NCI-H128 (cell line): ENCODE measurements at regions not wholly inside any gene's neighbourhood (a gene's known extent, or its start where the extent isn't known, plus 50 kb on each side); places are given as distances from the start of the nearest gene placed in this dataset.

Experiments used
- DNase-seq: peaks from one replicate; lab custom pipeline; 2025; ENCODE audit not compliant: unreplicated experiment; lab: John Stamatoyannopoulos, UW

DNA sequence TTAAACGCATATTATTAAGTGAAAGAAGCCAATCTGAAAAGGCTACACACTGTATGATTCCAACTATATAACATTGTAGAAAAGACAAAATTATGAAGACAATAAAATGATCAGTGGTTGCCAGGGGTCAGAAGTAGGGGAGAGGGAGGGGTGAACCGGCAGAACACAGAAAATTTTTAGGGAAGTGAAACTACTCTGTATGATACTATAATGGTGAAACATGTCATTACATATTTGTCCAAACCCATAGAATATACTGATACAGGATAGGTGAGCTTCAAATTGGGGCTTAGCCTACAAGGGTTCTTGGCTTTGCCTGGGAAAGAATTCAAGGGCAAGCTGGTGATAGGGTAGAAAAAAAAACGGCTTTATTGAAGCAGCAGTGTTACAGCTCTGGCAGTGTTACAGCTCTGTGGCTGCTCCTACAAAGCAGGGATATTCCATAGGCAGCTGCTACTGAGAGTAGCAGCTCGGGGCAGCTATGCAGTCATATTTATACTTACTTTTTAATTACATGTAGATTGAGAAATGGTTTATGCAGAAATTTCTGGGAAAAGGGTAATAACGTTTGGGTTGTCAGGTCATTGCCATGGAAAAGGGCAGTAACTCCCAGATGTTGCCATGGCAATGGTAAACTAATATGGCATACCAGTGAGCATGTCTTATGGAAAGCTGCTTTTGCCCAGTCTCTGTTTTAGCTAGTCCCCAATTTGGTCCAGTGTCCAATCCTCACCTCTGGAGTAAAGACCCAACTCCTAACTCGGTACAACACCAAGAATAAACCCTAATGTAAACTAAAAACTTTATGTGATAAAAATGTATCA lies 125.1 kb upstream of the SLC25A36 start:
- DNase-seq, result no peak

DNA sequence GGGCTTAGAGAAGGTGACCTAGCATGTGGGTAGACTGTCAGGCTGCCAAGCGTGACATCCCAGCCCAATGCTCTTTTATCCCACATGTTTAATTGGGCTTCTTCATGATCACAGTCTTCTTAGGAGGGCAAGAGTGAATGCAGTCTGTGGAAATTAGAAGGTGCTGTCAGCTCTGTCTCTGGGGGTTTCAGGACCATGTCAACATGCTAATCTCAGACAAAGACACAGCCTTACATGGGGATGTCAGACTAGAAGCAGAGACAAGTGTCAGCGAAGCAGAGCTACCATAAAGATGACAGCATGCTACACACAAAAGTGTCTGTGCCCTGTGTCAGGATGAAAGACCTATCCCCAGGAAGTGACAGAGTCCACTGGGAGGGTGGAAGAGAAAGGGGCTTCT lies 120.1 kb upstream of the SLC25A36 start:
- DNase-seq, result no peak

DNA sequence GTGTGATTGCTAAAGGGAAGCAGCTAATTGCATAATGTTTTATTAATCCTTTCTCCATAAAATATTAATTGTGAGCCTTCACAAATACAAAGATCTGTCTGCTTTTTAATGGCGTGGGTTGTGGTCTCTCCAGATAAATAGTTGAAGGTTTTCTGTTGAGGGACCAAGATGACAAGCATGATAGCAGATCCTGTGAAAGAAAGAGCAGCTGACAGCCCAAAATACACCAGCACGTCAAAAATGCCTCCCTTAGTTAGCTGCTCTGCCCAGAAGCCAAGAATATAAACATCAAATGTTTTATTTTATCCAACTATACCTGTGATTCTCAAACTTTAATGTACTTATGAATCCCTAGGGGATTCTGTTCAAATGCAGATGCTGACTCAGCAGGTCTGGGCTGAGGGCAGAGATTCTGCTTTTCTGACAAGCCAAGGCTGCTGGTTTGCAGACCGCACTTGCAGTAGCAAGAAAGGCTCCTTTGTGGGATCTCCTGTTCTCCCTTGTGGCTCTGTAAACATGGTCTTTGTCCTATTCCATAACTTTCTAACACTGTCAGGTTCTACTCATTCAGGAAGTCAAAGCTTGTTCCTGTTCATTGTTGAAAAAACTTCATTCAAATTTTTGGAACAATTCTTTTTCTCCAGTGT lies 119.1 kb upstream of the SLC25A36 start:
- no peak for DNase-seq

- no peak for DNase-seq
Measured at GRCh38 chr3:140823106-140823505, 118.5 kb upstream of the SLC25A36 start.

GRCh38 chr3:140827894-140828293 lies 113.7 kb upstream of the SLC25A36 start:
- no peak for DNase-seq

DNA sequence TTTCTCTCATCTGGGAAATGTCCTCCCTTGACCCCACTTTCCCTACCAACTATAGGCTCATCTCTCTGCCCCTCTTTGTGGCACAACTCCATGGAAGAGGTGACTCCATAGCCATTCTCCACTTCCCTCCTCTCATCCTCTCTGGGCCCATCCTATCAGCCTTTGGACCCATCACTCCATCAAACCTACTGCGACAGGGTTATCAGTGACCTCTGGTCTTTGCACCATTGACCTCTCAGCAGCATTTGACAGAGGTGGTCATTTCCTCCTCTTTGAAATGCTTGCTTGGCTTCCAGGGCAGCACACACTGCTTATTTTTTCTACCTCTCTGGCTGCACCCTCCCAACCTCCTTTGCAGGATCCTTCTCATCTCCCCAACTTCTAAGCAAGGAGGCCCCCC lies 113.1 kb upstream of the SLC25A36 start:
- no peak for DNase-seq

DNA sequence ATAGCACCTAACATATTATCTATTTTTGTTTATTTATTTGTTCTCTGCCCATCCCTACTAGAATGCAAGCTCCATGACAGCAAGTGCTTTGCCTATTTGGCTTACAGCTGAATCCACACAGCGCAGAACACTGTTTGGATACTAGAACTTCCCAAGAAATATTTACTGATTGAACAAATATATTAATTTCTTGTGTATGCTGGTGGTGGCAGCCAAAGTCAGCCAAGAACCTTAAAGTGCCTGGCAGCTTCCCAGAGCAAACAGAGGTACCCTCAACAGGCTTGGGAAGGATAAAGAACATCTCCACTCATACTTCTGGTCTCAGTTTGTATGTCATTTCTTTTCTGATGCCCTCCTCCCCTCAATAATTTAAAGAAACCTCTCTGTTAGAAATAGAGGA lies 111.8 kb upstream of the SLC25A36 start:
- DNase-seq, result no peak

DNA sequence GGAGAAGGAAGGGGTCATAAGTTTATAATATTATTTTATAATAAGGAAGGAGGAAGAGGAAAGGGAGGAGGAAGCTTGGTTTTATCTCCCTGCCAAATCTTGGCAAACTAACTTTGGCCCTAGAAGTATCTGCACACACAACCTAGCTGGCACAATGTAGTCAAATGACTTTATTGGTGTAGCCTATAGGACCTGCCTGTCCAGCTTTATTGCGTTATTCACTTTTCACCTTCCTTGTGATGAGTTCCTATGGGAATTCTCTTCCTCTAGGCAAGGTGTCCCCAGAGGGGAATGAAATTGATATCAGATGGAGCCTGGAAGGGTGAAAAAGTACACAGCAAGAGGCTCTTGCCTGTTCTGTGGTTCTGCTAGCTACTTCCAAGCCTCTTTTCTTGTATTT lies 111.2 kb upstream of the SLC25A36 start:
- no peak for DNase-seq

DNA sequence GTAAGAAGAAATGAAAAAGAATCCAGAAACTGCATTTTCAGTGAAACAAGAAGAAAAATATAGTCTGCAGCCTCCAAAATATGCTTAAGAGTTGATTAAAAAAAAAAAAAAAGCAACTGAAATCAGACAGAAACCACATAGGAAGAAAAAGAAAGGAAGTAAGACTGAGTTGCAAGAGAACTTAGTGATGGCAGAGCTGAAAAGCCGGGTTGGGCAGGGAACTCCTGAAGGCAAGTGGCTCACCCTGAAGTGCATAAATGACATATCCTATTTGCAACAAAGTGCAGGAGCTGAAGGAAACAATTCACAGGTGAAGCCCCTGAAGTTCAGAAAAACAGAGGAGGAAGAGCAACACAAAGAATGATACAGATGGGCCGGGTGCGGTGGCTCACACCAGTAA lies 108.8 kb upstream of the SLC25A36 start:
- DNase-seq, result no peak

DNA sequence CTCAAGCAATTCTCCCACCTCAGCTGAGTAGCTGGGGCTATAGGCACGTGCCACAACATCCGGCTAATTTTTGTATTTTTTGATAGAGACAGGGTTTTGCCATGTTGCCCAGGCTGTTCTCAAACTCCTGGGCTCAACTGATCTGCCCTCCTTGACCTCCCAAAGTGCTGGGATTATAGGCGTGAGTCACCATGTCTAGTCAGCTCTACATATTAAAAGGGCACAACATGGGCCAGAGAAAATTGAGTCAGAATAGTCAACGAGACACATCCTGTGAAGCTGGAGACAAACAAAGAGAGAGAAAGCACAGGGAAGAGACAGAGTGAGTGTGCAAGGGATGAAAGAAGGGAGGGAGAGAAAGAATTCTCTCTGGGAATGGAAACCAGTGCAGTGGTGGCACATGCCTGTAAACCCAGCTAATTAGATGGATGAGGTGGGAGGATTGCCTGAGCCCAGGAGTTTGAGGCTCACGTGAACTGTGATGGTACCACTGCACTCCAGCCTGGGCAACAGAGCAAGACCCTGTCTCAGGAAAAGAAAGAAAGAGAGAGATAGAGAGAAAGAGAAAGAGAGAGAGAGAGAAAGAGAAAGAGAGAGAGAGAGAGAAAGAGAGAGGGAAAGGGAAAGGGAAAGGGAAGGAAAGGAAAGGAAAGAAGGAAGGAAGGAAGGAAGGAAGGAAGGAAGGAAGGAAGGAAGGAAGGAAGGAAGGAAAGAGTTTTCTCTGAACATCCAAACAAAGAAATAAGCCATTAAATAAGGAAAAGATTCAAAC lies 107.2 kb upstream of the SLC25A36 start:
- no peak for DNase-seq

DNA sequence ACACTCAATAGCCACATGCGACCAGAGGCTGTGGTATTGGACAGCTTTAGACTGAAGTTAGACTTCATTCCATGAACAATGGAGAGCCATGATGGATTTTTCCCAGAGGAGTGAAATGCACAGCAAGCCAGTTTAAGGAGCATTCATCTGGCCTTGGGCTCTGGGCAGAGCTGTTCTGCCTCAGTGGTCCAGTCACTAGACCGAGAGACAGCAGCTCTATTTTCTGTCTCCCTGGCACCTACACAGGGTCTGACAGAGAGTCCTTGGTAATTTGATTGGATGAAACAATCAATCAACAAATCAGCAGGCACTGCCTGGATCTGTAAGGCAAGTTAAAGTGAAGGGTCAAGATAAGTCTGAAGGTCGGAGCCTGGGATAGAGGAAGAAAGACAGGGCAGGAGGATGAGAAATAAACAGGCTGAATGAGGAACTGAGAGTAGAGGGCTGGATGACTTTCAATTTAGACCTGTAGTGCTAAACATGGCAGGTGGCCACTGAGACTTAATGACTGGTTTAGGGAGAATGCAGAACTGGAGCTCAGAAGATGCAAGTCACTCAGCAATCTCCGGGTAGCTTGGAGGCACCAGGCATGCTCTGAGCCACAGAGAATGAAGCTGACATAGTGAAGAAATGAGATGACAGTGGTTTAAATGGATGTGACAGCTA lies 98.5 kb upstream of the SLC25A36 start:
- no peak for DNase-seq

- no peak for DNase-seq
Measured at GRCh38 chr3:140843656-140844055, 98.0 kb upstream of the SLC25A36 start.

- DNase-seq, result no peak
Measured at GRCh38 chr3:140844072-140844471, 97.6 kb upstream of the SLC25A36 start.

GRCh38 chr3:140845882-140846281 lies 95.8 kb upstream of the SLC25A36 start:
- no peak for DNase-seq

DNA sequence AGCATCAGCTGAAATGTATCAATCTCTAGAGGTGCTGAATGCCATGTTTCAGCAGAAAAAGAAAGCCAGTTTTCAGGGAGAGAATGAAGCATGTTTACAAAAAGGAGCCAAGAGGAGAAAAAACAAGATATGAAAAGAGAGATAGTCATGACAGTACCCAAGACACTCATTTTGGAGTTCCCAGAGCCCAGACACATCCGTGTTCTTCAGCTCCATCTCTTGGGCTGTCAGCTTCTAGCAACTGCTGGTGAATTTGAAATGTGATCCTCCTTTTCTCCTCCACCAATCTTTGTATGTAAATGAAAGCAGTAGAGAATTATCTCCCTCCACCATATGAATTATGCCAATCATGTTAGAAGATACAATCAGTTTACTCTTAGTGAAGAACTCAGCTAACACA lies 93.0 kb upstream of the SLC25A36 start:
- no peak for DNase-seq

DNA sequence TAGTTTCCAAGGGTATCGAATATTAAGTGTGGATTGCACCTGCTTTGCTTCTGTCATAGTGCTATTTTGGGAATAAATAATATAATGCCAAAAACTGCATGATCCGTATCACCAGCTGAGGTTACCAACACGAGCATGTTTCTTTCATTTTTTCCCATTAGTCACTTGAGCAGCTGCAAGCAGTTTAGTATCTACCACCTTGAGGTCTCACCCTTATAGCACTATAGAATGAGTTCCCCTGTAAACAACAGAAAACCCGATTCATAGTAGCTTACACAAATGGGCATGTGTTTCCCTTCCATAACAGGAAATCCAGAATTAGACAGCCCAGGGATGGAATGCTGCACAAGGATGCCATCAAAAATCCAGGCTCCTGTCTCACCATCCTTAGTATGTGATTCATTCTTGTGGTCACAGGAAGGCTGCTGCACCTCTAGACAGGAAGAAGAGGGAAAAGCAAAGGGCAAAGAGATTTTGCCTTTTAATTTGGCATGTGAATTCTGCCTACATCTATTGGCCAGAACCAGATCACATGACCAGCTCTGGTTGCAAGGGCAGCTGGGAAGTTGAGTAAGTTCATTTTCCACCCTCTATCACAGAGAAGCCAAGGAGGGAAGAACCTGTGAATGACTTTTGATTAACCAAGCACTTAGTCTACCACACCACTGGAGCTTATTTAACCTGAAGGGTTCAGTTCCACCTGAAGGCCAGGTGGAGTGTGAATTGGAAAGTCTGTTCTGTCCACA lies 91.3 kb upstream of the SLC25A36 start:
- DNase-seq, result no peak

GRCh38 chr3:140854961-140855360 lies 86.7 kb upstream of the SLC25A36 start:
- DNase-seq, result no peak

DNA sequence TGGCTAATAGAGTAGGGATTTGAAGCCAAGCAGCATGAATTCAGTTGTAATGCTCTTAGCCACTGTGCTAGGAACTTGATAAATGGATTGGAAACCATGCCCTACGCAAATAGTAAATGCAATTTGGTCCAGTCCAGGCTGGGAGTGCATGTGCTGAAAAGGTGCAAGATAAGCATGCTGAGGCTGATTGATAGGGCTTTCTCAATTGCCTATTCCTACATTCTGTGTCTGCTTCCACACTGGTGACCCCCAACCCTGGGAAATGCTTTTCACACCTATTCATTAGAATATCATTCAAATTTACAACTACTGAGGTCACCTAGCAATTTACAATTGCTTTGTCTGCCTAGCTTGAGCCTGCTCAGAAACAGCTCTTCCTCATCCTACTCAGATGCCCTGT lies 84.7 kb upstream of the SLC25A36 start:
- DNase-seq, result no peak

GRCh38 chr3:140857993-140858392 lies 83.6 kb upstream of the SLC25A36 start:
- DNase-seq, result no peak

- DNase-seq, result no peak
Measured at GRCh38 chr3:140859592-140860336, 81.9 kb upstream of the SLC25A36 start.
